ENCODE measurements at regions not wholly inside any gene's neighbourhood (a gene's known extent, or its start where the extent isn't known, plus 50 kb on each side); places are given as distances from the start of the nearest gene placed in this dataset.
"Not testable (repeated sequence)": the region's sequence is repeated elsewhere in the genome, so short reads cannot be mapped to it uniquely, and the experiment has no call there.

- DNase-seq (ENCODE audit: low spot score): no peak
These were observed 476.8 kb downstream of the CBLN4 start for GRCh38 chr20:55528482-55528881.

DNA sequence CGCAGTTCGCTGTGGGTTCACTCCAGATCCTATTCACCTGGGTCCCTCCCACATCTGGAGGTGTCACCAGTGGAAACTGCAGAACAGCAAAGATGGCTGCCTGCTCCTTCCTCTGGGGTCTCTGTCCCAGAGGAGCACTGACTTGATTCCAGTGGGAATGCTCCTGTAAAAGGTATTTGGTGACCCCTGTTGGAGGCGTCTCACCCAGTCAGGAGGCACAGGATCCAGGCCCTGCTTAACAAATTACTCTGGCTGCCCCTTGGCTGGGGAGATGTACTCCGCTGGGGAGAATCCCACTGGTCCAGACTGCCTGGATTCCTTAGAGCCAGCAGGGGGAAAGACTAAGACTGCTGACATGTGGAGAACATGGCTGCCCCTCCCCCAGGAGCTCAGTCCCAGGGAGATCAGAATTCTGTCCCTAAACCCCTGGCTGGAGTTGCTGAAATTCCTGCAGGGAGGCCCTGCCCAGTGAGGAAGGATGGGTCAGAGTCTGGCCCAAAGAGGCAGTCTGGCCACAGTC, 483.0 kb downstream of the CBLN4 start:
- no peak for DNase-seq (ENCODE audit: low spot score)

GRCh38 chr20:55517584-55517983, 487.7 kb downstream of the CBLN4 start:
- not testable (repeated sequence) for DNase-seq (ENCODE audit: low spot score)

- peak; percentile 88 for DNase-seq (ENCODE audit: low spot score)
These were observed 489.5 kb downstream of the CBLN4 start for GRCh38 chr20:55515832-55516231.

GRCh38 chr20:55514531-55514930, 490.8 kb downstream of the CBLN4 start:
- DNase-seq (ENCODE audit: low spot score): peak; percentile 88

DNA sequence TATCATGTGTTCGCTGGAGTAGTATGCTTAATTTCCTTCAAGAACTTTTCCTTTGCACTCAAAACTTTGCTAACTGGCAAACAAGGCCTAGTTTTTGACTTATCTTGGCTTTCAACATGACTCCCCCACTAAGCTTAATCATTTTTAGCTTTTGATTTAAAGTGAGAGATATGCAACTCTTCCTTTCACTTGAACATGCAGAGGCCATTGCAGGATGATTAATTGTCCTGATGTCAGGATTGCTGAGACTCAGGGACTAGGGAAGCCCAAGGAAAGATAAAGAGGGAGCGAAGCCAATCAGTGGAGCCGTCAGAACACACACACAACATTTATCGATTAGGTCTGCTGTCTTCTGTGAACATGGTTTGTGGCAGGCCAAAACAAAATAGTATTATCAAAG, 491.4 kb downstream of the CBLN4 start:
- no peak for DNase-seq (ENCODE audit: low spot score)

GRCh38 chr20:55500130-55500529, 505.2 kb downstream of the CBLN4 start:
- DNase-seq (ENCODE audit: low spot score): no peak

DNA sequence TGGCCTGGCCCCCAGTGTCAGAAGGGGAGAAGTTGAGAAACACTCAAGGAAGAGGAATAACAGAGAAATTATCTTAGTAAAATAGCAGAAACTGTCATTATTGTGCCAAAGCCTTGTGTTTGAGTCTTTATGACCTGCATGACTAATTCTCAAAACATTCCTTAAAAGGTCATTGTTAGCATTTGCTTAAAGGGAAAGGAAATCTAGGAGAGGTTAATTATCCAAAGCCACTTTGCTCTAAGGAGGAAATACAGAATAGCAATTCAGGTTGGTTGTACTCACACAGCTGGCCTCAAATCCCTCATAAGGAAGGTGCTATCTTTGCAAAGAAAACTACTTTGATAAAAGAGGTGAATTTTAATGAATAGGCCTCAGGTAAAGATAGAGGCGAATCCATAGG, 516.7 kb downstream of the CBLN4 start:
- no peak for DNase-seq (ENCODE audit: low spot score)

GRCh38 chr20:55478724-55479450, 526.4 kb downstream of the CBLN4 start:
- DNase-seq (ENCODE audit: low spot score): no peak

DNA sequence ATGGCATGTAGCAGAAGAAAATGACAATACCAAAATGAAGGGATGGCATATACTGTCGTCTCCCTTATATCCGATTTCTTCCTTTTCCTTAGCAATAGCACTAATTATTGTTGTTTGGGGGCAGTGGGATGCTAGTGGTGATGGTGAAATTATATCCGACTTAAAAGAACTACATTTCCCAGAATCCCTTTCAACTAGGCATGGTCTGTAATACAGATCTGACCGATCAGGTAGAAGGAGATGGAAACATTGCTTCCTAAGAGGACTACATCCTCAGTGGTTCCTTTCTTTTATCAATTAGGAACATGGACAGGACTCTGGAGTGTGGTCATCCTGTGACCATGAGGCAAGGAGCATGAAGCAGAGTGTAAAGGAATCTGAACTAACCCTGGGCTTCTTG, 532.6 kb downstream of the CBLN4 start:
- DNase-seq (ENCODE audit: low spot score): peak; percentile 14

DNA sequence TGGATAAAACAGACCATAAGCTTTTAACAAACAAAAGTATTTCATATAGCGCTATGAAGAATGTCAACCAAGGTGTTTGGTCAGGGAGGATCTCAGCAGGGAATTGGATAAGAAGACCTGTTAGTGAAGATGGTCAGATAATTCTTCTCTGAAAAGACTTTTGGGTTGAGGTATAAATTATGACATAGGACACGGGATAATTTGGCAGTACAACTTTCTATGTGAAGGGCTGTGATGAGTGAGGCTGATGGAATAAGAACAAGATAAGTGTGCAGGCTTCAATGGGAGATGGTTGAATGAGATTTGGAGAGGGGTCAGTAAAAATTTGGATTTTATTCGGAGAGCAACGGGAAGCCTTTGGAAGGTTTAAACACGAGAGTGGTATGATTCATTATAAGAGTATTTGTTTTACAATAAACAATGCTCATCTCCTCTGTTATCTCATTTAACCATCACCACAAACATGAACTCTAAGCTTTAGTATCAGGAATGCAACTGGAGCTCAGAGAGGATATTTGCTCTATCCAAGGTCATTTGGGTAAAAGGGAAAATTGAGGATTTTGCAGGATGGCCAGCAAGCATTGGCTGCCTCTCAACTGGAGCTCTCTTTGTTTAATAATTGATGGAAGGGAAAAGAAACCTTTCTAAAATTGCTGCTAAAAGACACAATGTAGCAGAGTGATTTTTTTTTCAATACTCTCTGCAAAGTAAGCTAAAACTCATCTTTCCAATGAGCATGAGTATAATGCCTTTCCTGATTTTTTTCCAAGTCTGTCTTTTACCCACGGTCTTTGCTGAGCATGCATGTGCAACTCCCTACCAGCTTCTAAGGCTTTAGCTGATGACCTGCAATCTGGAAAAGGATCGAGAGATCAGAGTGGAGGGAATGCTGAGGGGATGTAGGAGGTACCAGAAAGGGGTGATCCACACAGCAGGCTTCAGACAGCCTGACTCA, 534.0 kb downstream of the CBLN4 start:
- DNase-seq (ENCODE audit: low spot score): no peak

DNA sequence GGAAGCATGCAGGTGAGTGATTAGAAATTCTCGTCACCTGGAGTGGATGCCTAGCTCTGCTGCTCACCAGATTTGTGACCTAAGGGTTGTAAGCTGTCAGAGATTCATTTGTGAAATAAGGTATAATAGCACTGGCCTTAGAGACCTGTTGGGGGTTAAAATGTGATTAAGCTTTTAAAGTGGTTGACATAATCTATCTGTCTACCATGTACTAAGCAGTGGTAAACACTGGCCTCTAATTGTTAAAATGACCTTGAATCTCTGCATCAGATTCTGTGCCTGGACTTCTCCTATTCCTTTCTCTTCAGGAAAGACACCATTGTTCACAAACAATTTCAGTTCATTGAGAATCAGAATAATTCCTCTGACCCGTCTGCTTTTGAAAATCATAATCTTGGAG, 536.2 kb downstream of the CBLN4 start:
- DNase-seq (ENCODE audit: low spot score): no peak

DNA sequence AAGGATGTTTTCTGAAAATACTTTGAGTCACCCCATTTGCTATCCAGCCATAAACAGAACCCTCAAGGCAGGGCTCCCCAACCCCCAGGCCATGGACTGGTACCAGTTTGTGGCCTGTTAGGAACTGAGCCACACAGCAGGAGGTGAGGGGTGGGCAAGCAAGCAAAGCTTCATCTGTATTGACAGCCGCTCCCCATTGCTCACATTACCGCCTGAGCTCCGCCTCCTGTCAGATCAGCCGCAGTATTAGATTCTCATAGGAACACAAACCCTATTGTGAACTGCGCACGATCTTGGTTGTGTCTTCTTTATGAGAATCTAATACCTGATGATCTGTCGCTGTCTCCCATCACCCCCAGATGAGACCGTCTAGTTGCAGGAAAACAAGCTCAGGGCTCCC, 543.8 kb downstream of the CBLN4 start:
- DNase-seq (ENCODE audit: low spot score): no peak

GRCh38 chr20:55456316-55456940, 548.9 kb downstream of the CBLN4 start:
- no peak for DNase-seq (ENCODE audit: low spot score)

DNA sequence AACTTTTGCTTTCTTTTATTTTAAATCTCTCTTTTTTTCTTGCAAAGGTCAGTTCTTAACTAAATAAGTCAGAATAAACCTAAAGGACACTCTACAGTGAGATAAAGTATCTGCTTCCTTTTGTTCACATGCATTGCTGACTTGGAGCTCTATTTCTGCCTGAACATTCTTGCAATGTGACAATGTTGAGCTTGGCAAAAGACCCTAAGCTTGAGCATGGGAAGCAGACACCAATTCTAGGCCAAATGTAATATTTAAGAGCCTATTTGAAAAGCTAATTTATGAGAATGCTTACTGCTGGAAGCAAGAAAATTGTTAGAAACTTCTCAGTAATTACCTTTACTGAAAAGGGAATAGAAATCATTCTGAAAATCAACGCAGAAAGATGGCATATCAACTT, 556.2 kb downstream of the CBLN4 start:
- no peak for DNase-seq (ENCODE audit: low spot score)

DNA sequence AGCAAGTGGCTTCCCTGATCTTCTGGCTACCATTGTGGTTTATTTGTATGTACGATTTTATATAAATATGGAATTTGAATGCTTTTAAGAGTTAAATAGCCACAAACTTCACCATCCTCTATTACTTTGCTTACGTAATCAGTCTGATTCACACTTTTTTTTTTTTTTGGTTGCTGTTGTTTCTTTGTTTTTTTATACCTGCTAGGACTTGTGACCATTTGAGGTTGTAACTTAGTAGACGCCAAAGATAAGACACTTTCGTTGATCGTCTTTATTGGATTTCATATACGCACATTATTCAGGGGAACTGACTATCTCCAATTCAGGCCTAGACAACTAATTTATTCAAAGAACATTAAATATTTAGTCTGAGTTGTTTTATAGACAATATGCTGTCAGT, 559.0 kb downstream of the CBLN4 start:
- DNase-seq (ENCODE audit: low spot score): no peak

GRCh38 chr20:55439070-55439469, 566.2 kb downstream of the CBLN4 start:
- DNase-seq (ENCODE audit: low spot score): no peak

DNA sequence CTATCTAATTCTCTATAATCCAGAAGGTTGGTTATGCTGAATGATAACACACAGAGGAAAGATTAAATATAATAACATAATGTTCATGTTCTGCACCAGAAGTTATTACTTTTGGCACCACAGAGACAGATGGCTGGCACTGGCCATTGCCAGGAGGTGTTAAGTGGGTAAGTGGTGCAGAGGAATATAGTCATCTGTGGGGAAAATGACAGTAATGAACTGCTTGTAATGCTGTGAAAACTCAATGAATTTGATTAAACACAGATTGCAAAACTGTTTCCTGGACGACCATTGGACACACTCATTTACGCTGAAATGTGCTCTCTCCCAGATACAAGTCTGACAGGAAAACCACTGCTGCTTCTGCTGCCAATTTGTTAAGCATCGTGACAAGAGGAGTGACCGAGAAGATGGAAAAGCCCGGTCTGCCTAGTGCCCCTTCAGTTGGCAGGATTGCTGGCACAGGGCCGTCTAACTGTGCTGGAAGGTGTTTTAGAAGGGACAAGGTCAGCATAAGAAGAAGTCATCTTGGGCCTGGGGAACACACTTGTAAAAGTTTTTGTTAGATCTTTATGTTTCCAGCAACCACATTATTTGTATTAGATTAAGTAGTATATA, 567.4 kb downstream of the CBLN4 start:
- DNase-seq (ENCODE audit: low spot score): no peak

DNA sequence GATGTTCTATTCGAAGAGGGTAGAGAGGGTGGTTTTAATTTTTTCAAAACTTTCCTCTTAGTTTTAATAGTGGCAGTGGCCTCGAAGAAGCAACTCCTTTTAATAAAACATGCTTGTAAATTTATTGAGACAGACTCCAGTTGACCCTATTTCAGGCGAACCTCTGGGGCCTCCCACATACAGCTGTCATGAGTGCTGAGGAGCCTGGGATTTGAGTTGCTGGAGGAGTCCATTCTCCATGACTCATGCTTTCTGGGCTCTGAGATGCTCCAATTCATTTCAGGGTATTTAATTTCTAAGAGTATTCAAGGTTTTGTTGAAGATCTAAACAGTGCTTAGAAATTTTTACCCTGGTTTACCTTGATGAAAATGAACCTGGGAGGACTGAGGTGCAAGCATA, 580.4 kb downstream of the CBLN4 start:
- DNase-seq (ENCODE audit: low spot score): no peak

GRCh38 chr20:55424476-55424875, 580.8 kb downstream of the CBLN4 start:
- DNase-seq (ENCODE audit: low spot score): no peak

GRCh38 chr20:55417836-55418235, 587.5 kb downstream of the CBLN4 start:
- no peak for DNase-seq (ENCODE audit: low spot score)

- peak; percentile 63 for DNase-seq (ENCODE audit: low spot score)
These were observed 589.7 kb downstream of the CBLN4 start for GRCh38 chr20:55415567-55416142.

Data from SW480 (cell line).